GM13976 (cell line): ENCODE measurements at regions not wholly inside any gene's neighbourhood (a gene's known extent, or its start where the extent isn't known, plus 50 kb on each side); places are given as distances from the start of the nearest gene placed in this dataset.

ENCODE experiments used
- DNase-seq: peaks from one replicate; pipeline ENCODE4 v3.0.0; 2012; ENCODE audit warnings: low spot score
- CTCF ChIP-seq: IDR thresholded peaks from 2 replicates; pipeline ENCODE4 v1.5.1; 2012; ENCODE audit warnings: borderline replicate concordance, mild to moderate bottlenecking; ENCODE audit not compliant: insufficient read depth; ENCODE audit errors: extremely low read depth, missing control alignments, control extremely low read depth
- in situ Hi-C: fragments of 300-500 bp; cut with MboI; formaldehyde crosslinking; loops from one replicate; pipeline ENCODE4 v1.12.0; 2022; ENCODE audit warnings: low sequenced_read_pairs, mixed read lengths, inconsistent platforms; ENCODE audit not compliant: unreplicated experiment

- DNase-seq = no peak
- TF ChIP-seq CTCF = no peak
- in situ Hi-C loops = no loop called here
Measured at GRCh38 chr11:19372381-19372780, 131.6 kb upstream of the E2F8 start.

GRCh38 chr11:19370100-19370861 lies 129.5 kb upstream of the E2F8 start:
- no peak for DNase-seq
- in situ Hi-C loops = no loop called here
- TF ChIP-seq CTCF = no peak

GRCh38 chr11:19368726-19369375 lies 128.1 kb upstream of the E2F8 start:
- TF ChIP-seq CTCF = no peak
- no peak for DNase-seq
- in situ Hi-C loops = no loop called here

GRCh38 chr11:19366992-19367709 lies 126.4 kb upstream of the E2F8 start:
- DNase-seq = no peak
- in situ Hi-C loops = no loop called here
- TF ChIP-seq CTCF = no peak

GRCh38 chr11:19365743-19366410 lies 125.1 kb upstream of the E2F8 start:
- TF ChIP-seq CTCF = no peak
- in situ Hi-C loops = no loop called here
- no peak for DNase-seq
